Esophagus squamous epithelium (tissue), 4 donors: ENCODE measurements at regions not wholly inside any gene's neighbourhood (a gene's known extent, or its start where the extent isn't known, plus 50 kb on each side); places are given as distances from the start of the nearest gene placed in this dataset.

Source experiments
- POLR2A ChIP-seq, 4 donors: fragments of 450-650 bp; IDR thresholded peaks; one replicate each; pipeline ENCODE4 v1.6.1; 2017; ENCODE audit warnings: antibody characterized with exemption in 4 of 4, mild to moderate bottlenecking in 4 of 4, moderate library complexity in 3 of 4
- TF ChIP-seq, protein P1 (sequence below), 6 experiments: fragments of 450-650 bp in 4 of 6; fragments of 200-600 bp in 2 of 6; sonication (generic) in 2 of 6; IDR thresholded peaks; one replicate each; pipeline ENCODE4 v1.5.1; 2016 to 2019; ENCODE audit warnings: antibody characterized with exemption in 6 of 6, mild to moderate bottlenecking in 4 of 6, moderate library complexity in 4 of 6

DNA sequence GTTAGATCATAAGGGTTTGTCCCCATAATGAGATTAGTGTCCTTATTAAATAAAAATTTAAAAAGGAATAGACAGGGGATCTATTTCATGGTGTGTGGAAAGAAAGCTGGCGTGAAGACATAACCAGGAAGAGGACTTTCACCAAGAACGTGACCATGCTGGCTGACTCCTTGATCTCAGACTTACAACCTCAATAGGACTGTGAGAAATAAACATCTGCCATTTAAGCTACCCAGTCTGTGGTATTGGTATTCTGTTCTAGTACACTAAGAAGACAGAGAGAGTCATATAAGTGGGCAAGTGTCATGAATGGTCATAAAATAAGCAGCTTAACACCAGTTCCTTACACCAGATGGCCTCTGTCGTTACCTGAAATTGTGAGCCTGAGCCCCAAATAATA is 259.4 kb upstream of the CCNG1 start:
- TF ChIP-seq, protein P1, sequence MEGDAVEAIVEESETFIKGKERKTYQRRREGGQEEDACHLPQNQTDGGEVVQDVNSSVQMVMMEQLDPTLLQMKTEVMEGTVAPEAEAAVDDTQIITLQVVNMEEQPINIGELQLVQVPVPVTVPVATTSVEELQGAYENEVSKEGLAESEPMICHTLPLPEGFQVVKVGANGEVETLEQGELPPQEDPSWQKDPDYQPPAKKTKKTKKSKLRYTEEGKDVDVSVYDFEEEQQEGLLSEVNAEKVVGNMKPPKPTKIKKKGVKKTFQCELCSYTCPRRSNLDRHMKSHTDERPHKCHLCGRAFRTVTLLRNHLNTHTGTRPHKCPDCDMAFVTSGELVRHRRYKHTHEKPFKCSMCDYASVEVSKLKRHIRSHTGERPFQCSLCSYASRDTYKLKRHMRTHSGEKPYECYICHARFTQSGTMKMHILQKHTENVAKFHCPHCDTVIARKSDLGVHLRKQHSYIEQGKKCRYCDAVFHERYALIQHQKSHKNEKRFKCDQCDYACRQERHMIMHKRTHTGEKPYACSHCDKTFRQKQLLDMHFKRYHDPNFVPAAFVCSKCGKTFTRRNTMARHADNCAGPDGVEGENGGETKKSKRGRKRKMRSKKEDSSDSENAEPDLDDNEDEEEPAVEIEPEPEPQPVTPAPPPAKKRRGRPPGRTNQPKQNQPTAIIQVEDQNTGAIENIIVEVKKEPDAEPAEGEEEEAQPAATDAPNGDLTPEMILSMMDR (IDR thresholded peaks at IDR 0.05), result no peak
- no peak for TF ChIP-seq POLR2A (IDR thresholded peaks at IDR 0.05)
